ENCODE measurements at regions not wholly inside any gene's neighbourhood (a gene's known extent, or its start where the extent isn't known, plus 50 kb on each side); places are given as distances from the start of the nearest gene placed in this dataset.

- Histone ChIP-seq H3K27ac (ENCODE audit: low read depth, low read length) (no peak overlapping the region), H3K36me3 (ENCODE audit: insufficient read depth, low read length) (no peaks in the 10 kb centered on the region), H3K27me3 (ENCODE audit: insufficient read depth, low read length) (no peaks in the 10 kb centered on the region), H3K4me1 (ENCODE audit: insufficient read depth, low read length) (no peaks in the 10 kb centered on the region), H3K4me3 (ENCODE audit: low read length in 2 of 2) (no peak overlapping the region), H3K9me3 (ENCODE audit: control insufficient read depth in 1 of 2, low read length in 2 of 2) (no peaks in the 10 kb centered on the region)
- H3K36me3 Mint-ChIP-seq, result no peaks in the 10 kb centered on the region
- H3K27me3 Mint-ChIP-seq, result no peaks in the 10 kb centered on the region
- peaks cover 0 to 18% (median 5%) of the 10 kb centered on the region in 8 donors for H3K9me3 Mint-ChIP-seq
- DNase-seq, result no peak
- no peak overlapping the region for H3K27ac Mint-ChIP-seq
- H3K4me3 Mint-ChIP-seq, result no peak overlapping the region
- H3K4me1 Mint-ChIP-seq, result no peaks in the 10 kb centered on the region
- ChIA-PET CTCF (ENCODE audit: partially characterized antibody) (no interaction called here), POLR2A (ENCODE audit: partially characterized antibody) (no interaction called here)
- intact Hi-C loops (cut with micrococcal nuclease), result no loop called here
Observed at GRCh38 chr12:16691624-16692023, 85.7 kb upstream of the LMO3 start.

- no peaks in the 10 kb centered on the region for H3K36me3 Mint-ChIP-seq
- Histone ChIP-seq H3K27me3 (ENCODE audit: insufficient read depth, low read length) (no peaks in the 10 kb centered on the region), H3K4me3 (ENCODE audit: low read length in 2 of 2) (no peak overlapping the region), H3K9me3 (ENCODE audit: control insufficient read depth in 1 of 2, low read length in 2 of 2) (no peaks in the 10 kb centered on the region), H3K36me3 (ENCODE audit: insufficient read depth, low read length) (no peaks in the 10 kb centered on the region), H3K4me1 (ENCODE audit: insufficient read depth, low read length) (no peaks in the 10 kb centered on the region), H3K27ac (ENCODE audit: low read depth, low read length) (no peak overlapping the region)
- no peak overlapping the region for H3K27ac Mint-ChIP-seq
- H3K4me3 Mint-ChIP-seq, result no peak overlapping the region
- H3K9me3 Mint-ChIP-seq, result peaks cover 1 to 18% (median 7%) of the 10 kb centered on the region in 8 donors
- no peaks in the 10 kb centered on the region for H3K27me3 Mint-ChIP-seq
- intact Hi-C loops (cut with micrococcal nuclease), result no loop called here
- ChIA-PET POLR2A (ENCODE audit: partially characterized antibody) (no interaction called here), CTCF (ENCODE audit: partially characterized antibody) (no interaction called here)
- no peaks in the 10 kb centered on the region for H3K4me1 Mint-ChIP-seq
- no peak for DNase-seq
Observed at GRCh38 chr12:16688200-16688599, 82.2 kb upstream of the LMO3 start.

DNA sequence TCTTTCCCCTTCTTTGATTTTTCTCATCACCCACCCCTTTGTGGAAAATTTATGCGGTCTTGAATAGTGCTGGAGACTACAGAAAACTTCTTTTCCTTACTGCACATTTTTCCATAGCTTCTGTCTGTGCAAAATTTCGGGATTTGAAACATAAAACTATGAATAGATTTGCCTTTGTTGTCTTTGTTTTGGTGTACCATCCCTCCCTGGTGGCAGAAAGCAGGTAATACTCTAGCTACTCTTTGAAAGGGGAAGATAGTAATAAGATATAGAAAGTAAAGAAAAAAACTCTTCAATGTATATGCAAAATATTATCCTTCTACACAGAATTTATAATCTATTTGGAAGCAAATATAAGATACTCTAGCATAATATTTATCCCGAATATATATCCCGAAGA, 79.1 kb upstream of the LMO3 start:
- H3K27ac Mint-ChIP-seq, result no peak overlapping the region

DNA sequence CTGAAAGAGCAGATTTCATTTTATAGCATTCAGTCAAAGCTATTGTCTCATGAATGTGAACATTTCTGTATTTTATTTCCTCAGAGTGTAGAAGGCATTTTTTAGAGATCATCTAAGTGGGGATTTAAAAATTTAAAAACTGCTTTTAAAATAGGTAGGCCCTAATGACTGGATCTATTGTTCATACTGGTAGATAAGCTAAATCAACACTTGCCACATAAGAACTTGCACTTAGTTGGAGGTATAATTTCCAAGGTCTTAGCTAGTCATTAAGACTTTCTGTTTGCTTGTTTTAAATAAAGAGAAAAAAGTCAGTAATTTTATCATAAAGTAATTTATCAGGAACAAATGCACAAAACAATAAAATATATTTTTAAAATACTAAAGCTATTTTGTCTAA, 75.2 kb upstream of the LMO3 start:
- Histone ChIP-seq H3K9me3 (ENCODE audit: control insufficient read depth in 1 of 2, low read length in 2 of 2) (no peaks in the 10 kb centered on the region), H3K27me3 (ENCODE audit: insufficient read depth, low read length) (no peaks in the 10 kb centered on the region), H3K36me3 (ENCODE audit: insufficient read depth, low read length) (no peaks in the 10 kb centered on the region), H3K27ac (ENCODE audit: low read depth, low read length) (no peak overlapping the region), H3K4me1 (ENCODE audit: insufficient read depth, low read length) (no peaks in the 10 kb centered on the region), H3K4me3 (ENCODE audit: low read length in 2 of 2) (no peak overlapping the region)
- intact Hi-C loops (cut with micrococcal nuclease), result no loop called here
- H3K9me3 Mint-ChIP-seq, result peaks cover 0 to 11% (median 7%) of the 10 kb centered on the region in 8 donors
- no peaks in the 10 kb centered on the region for H3K4me1 Mint-ChIP-seq
- ChIA-PET CTCF (ENCODE audit: partially characterized antibody) (no interaction called here), POLR2A (ENCODE audit: partially characterized antibody) (no interaction called here)
- H3K36me3 Mint-ChIP-seq, result no peaks in the 10 kb centered on the region
- no peak overlapping the region for H3K27ac Mint-ChIP-seq
- no peak for DNase-seq
- H3K27me3 Mint-ChIP-seq, result no peaks in the 10 kb centered on the region
- H3K4me3 Mint-ChIP-seq, result no peak overlapping the region

More for the DNA sequence above, 79.1 kb upstream of the LMO3 start:
- ChIA-PET POLR2A (ENCODE audit: partially characterized antibody) (no interaction called here), CTCF (ENCODE audit: partially characterized antibody) (no interaction called here)
- Histone ChIP-seq H3K27ac (ENCODE audit: low read depth, low read length) (no peak overlapping the region), H3K4me3 (ENCODE audit: low read length in 2 of 2) (no peak overlapping the region), H3K4me1 (ENCODE audit: insufficient read depth, low read length) (no peaks in the 10 kb centered on the region), H3K36me3 (ENCODE audit: insufficient read depth, low read length) (no peaks in the 10 kb centered on the region), H3K9me3 (ENCODE audit: control insufficient read depth in 1 of 2, low read length in 2 of 2) (no peaks in the 10 kb centered on the region), H3K27me3 (ENCODE audit: insufficient read depth, low read length) (no peaks in the 10 kb centered on the region)
- H3K27me3 Mint-ChIP-seq, result no peaks in the 10 kb centered on the region
- no peaks in the 10 kb centered on the region for H3K4me1 Mint-ChIP-seq
- no peaks in the 10 kb centered on the region for H3K36me3 Mint-ChIP-seq
- H3K4me3 Mint-ChIP-seq, result no peak overlapping the region
- peaks cover 0 to 12% (median 8%) of the 10 kb centered on the region in 8 donors for H3K9me3 Mint-ChIP-seq
- no peak for DNase-seq
- intact Hi-C loops (cut with micrococcal nuclease), result no loop called here

DNA sequence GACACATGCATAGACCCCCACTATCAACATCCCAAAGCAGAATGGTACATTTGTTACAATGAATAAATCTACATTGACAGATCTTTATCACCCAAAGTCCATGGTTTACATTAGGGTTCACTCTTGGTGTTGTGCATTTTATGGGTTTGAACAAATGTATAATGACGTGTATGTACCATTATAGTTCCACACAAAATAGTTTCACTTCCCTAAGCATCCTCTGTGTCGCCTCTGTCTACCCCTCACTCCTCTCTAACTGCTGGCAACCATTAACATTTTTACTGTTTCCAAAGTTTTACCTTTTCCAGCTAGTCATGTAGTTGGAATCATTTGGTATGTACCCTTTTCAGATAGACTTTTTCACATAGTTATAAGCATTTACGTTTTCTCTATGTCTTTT, 69.5 kb upstream of the LMO3 start:
- no peaks in the 10 kb centered on the region for H3K36me3 ChIP-seq (ENCODE audit: insufficient read depth, low read length)
- no peaks in the 10 kb centered on the region for H3K9me3 ChIP-seq (ENCODE audit: control insufficient read depth in 1 of 2, low read length in 2 of 2)
- H3K27ac Mint-ChIP-seq, result no peak overlapping the region
- H3K4me1 Mint-ChIP-seq, result no peaks in the 10 kb centered on the region
- no peak overlapping the region for H3K4me3 ChIP-seq (ENCODE audit: low read length in 2 of 2)
- no peak overlapping the region for H3K27ac ChIP-seq (ENCODE audit: low read depth, low read length)
- H3K4me1 ChIP-seq (ENCODE audit: insufficient read depth, low read length), result no peaks in the 10 kb centered on the region
- peaks cover 0 to 3% (median 0%) of the 10 kb centered on the region in 8 donors for H3K9me3 Mint-ChIP-seq
- intact Hi-C loops (cut with micrococcal nuclease), result no loop called here
- no peaks in the 10 kb centered on the region for H3K36me3 Mint-ChIP-seq
- ChIA-PET CTCF (ENCODE audit: partially characterized antibody) (no interaction called here), POLR2A (ENCODE audit: partially characterized antibody) (no interaction called here)
- H3K4me3 Mint-ChIP-seq, result no peak overlapping the region
- DNase-seq, result no peak
- no peaks in the 10 kb centered on the region for H3K27me3 Mint-ChIP-seq
- H3K27me3 ChIP-seq (ENCODE audit: insufficient read depth, low read length), result no peaks in the 10 kb centered on the region

DNA sequence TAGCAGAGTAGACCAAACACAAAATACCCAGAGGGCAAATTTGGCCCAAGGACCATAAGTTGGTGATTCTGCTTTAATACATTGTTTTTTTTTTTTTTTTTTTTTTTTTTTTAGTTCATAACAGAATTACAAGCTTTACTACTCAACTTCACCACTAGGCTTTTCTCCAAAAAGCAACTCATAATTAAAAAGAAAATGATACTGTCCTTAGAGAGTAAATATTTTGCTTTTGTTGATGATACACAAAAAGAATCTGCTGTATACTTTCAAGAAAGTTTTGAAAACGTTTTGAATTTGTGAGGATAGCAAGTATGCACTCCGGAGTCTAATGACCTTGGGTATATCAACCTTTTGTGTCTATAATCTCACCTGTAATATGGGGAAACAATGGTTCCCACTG, 68.9 kb upstream of the LMO3 start:
- Histone ChIP-seq H3K4me1 (ENCODE audit: insufficient read depth, low read length) (no peaks in the 10 kb centered on the region), H3K27me3 (ENCODE audit: insufficient read depth, low read length) (no peaks in the 10 kb centered on the region), H3K4me3 (ENCODE audit: low read length in 2 of 2) (no peak overlapping the region), H3K27ac (ENCODE audit: low read depth, low read length) (no peak overlapping the region), H3K36me3 (ENCODE audit: insufficient read depth, low read length) (no peaks in the 10 kb centered on the region), H3K9me3 (ENCODE audit: control insufficient read depth in 1 of 2, low read length in 2 of 2) (no peaks in the 10 kb centered on the region)
- intact Hi-C loops (cut with micrococcal nuclease), result no loop called here
- no peak overlapping the region for H3K27ac Mint-ChIP-seq
- DNase-seq, result no peak
- no peaks in the 10 kb centered on the region for H3K27me3 Mint-ChIP-seq
- no peak overlapping the region for H3K4me3 Mint-ChIP-seq
- no peaks in the 10 kb centered on the region for H3K4me1 Mint-ChIP-seq
- H3K36me3 Mint-ChIP-seq, result no peaks in the 10 kb centered on the region
- ChIA-PET POLR2A (ENCODE audit: partially characterized antibody) (no interaction called here), CTCF (ENCODE audit: partially characterized antibody) (no interaction called here)
- H3K9me3 Mint-ChIP-seq, result peaks cover 0 to 3% (median 0%) of the 10 kb centered on the region in 8 donors

DNA sequence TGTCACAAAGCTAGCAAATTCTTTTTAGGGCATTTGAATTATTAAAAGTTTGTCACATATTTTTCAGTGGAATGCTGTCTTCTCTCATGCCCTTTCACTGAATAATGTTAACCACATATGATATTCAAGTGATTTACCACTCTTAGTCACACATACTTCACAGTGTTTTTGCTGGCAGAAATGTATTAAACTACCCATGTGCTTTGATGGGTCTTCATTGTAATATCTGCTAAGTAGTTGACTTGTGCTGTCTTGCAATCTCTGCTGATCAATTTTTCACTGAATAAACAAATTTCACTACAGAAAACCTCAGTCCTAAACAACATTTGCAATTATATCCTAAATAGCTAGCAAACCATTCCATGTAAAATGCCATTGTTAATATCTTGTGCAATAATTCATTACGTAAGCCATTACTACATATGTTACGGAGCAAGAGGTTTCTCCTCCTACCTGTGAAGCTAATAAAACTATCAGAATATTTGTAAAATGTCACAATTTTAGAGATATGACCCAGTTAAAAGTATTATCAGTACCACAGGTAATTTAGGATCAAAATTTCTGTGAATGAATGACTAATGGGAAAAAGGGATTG, 64.6 kb upstream of the LMO3 start:
- POLR2A ChIA-PET (ENCODE audit: partially characterized antibody), result no interaction called here
- H3K9me3 Mint-ChIP-seq, result peaks cover 0 to 5% (median 0%) of the 10 kb centered on the region in 8 donors
- no peaks in the 10 kb centered on the region for H3K36me3 ChIP-seq (ENCODE audit: insufficient read depth, low read length)
- H3K4me3 ChIP-seq (ENCODE audit: low read length in 2 of 2), result no peak overlapping the region
- H3K27ac ChIP-seq (ENCODE audit: low read depth, low read length), result no peak overlapping the region
- CTCF ChIA-PET (ENCODE audit: partially characterized antibody), result no interaction called here
- no peaks in the 10 kb centered on the region for H3K9me3 ChIP-seq (ENCODE audit: control insufficient read depth in 1 of 2, low read length in 2 of 2)
- no peaks in the 10 kb centered on the region for H3K27me3 Mint-ChIP-seq
- H3K4me3 Mint-ChIP-seq, result no peak overlapping the region
- H3K4me1 ChIP-seq (ENCODE audit: insufficient read depth, low read length), result no peaks in the 10 kb centered on the region
- no peak overlapping the region for H3K27ac Mint-ChIP-seq
- no peaks in the 10 kb centered on the region for H3K36me3 Mint-ChIP-seq
- no peaks in the 10 kb centered on the region for H3K27me3 ChIP-seq (ENCODE audit: insufficient read depth, low read length)
- intact Hi-C loops (cut with micrococcal nuclease), result no loop called here
- no peak for DNase-seq
- H3K4me1 Mint-ChIP-seq, result no peaks in the 10 kb centered on the region

GRCh38 chr12:16669756-16670155, 63.8 kb upstream of the LMO3 start:
- H3K27me3 ChIP-seq (ENCODE audit: insufficient read depth, low read length), result no peaks in the 10 kb centered on the region
- DNase-seq, result no peak
- Mint-ChIP-seq H3K27ac (no peak overlapping the region), H3K4me1 (no peaks in the 10 kb centered on the region), H3K9me3 (peaks cover 0 to 5% (median 0%) of the 10 kb centered on the region in 8 donors), H3K4me3 (no peak overlapping the region), H3K27me3 (no peaks in the 10 kb centered on the region), H3K36me3 (no peaks in the 10 kb centered on the region)
- no peaks in the 10 kb centered on the region for H3K36me3 ChIP-seq (ENCODE audit: insufficient read depth, low read length)
- H3K27ac ChIP-seq (ENCODE audit: low read depth, low read length), result no peak overlapping the region
- no peak overlapping the region for H3K4me3 ChIP-seq (ENCODE audit: low read length in 2 of 2)
- POLR2A ChIA-PET (ENCODE audit: partially characterized antibody), result no interaction called here
- CTCF ChIA-PET (ENCODE audit: partially characterized antibody), result no interaction called here
- H3K4me1 ChIP-seq (ENCODE audit: insufficient read depth, low read length), result no peaks in the 10 kb centered on the region
- H3K9me3 ChIP-seq (ENCODE audit: control insufficient read depth in 1 of 2, low read length in 2 of 2), result no peaks in the 10 kb centered on the region
- intact Hi-C loops (cut with micrococcal nuclease), result no loop called here

Measured in CD4-positive, alpha-beta memory T cell (primary cell).